GM12878 (cell line): ENCODE measurements at regions not wholly inside any gene's neighbourhood (a gene's known extent, or its start where the extent isn't known, plus 50 kb on each side); places are given as distances from the start of the nearest gene placed in this dataset.

Source experiments
- ATAC-seq: fragments of 200-7000 bp; cut with Tn5 transposase; 3 replicates; pipeline ENCODE4 v1.9.1; 2020; ENCODE audit warnings: mild to moderate bottlenecking, moderate library complexity
- BruUV-seq: library from RNA; stranded (reverse); fragments of 400-500 nt; replicated peaks from 2 replicates; lab custom pipeline; 2021; lab: Mats Ljungman, UMichigan
- CTCF ChIA-PET: fragments of 300-600 bp; sonication (Branson Sonifier 250); formaldehyde crosslinking; extraction: SDS; loops from one replicate; lab custom pipeline; 2021; ENCODE audit warnings: inconsistent platforms; lab: Yijun Ruan, JAX
- POLR2A ChIA-PET: fragments of 350-600 bp; formaldehyde crosslinking; extraction: SDS; loops from one replicate; lab custom pipeline; 2021; ENCODE audit warnings: inconsistent platforms; lab: Charles Lee
- RAD21 ChIA-PET: fragments of 300-600 bp; sonication (Branson Sonifier 250); formaldehyde crosslinking; loops from one replicate; lab custom pipeline; 2023; ENCODE audit warnings: antibody characterized with exemption; ENCODE audit not compliant: unreplicated experiment; lab: Charles Lee
- SMC1A ChIA-PET: fragments of 300-600 bp; sonication (Branson Sonifier 250); formaldehyde crosslinking; loops from one replicate; lab custom pipeline; 2023; ENCODE audit not compliant: unreplicated experiment, uncharacterized antibody; lab: Charles Lee
- DNase-seq: peaks from one replicate; pipeline ENCODE4 v3.0.0-alpha.2; 2011; ENCODE audit warnings: low read depth, low spot score
- FAIRE-seq: peaks from 3 replicates; lab custom pipeline; 2011; peaks lifted over from hg19 to GRCh38; lab: Jason Lieb, UNC
- H2AFZ ChIP-seq: 2 replicates; pipeline ENCODE4 v1.6.0; 2011; ENCODE audit warnings: low read depth, low read length, control low read depth; ENCODE audit not compliant: control insufficient read depth
- H3K27ac ChIP-seq: 2 replicates; pipeline ENCODE4 v1.5.1; 2011; ENCODE audit warnings: control low read depth; ENCODE audit not compliant: control insufficient read depth, insufficient read depth
- H3K27me3 ChIP-seq, 2 experiments: replicated peaks in 1 of 2; 2 replicates each; pipeline versions ENCODE4 v1.6.0 to v1.6.1; 2011; ENCODE audit warnings: low read length in 1 of 2; ENCODE audit not compliant: control insufficient read depth in 2 of 2, insufficient read depth in 2 of 2
- H3K36me3 ChIP-seq, 2 experiments: 2 replicates each; pipeline ENCODE4 v1.5.1; 2011; ENCODE audit warnings: low read length in 1 of 2; ENCODE audit not compliant: control insufficient read depth in 2 of 2, insufficient read depth in 2 of 2
- H3K4me1 ChIP-seq: 2 replicates; pipeline ENCODE4 v1.6.1; 2011; ENCODE audit warnings: mild to moderate bottlenecking, low read length, moderate library complexity, mixed read lengths; ENCODE audit not compliant: control insufficient read depth, insufficient read depth
- H3K4me2 ChIP-seq: 2 replicates; pipeline ENCODE4 v1.6.0; 2011; ENCODE audit warnings: control low read depth; ENCODE audit not compliant: control insufficient read depth, insufficient read depth
- H3K4me3 ChIP-seq: fragments of 200-600 bp; sonication (generic); 2 replicates; pipeline ENCODE4 v1.5.1; 2016
- H3K79me2 ChIP-seq: 2 replicates; pipeline ENCODE4 v1.6.0; 2011; ENCODE audit warnings: low read length; ENCODE audit not compliant: control insufficient read depth, insufficient read depth
- H3K9ac ChIP-seq: 2 replicates; pipeline ENCODE4 v1.8.0; 2011; ENCODE audit warnings: low read length, control low read depth, mixed read lengths; ENCODE audit not compliant: control insufficient read depth, insufficient read depth
- H3K9me3 ChIP-seq: replicated peaks from 3 replicates; pipeline ENCODE4 v1.5.1; 2011; ENCODE audit warnings: mild to moderate bottlenecking, low read length; ENCODE audit not compliant: control insufficient read depth, insufficient read depth
- H4K20me1 ChIP-seq: 2 replicates; pipeline ENCODE4 v1.6.0; 2011; ENCODE audit not compliant: control insufficient read depth, insufficient read depth
- BCL3 ChIP-seq: IDR thresholded peaks from 2 replicates; pipeline ENCODE4 v1.6.1; 2011; ENCODE audit warnings: borderline replicate concordance, low read depth, mild to moderate bottlenecking, moderate library complexity, low read length; ENCODE audit not compliant: insufficient read depth, poor library complexity, severe bottlenecking
- E2F8 ChIP-seq: fragments of 450-650 bp; IDR thresholded peaks from 2 replicates; pipeline ENCODE4 v1.6.1; 2018; ENCODE audit warnings: mild to moderate bottlenecking, low read depth, moderate library complexity; ENCODE audit not compliant: partially characterized antibody
- E4F1 ChIP-seq: fragments of 450-650 bp; IDR thresholded peaks from 2 replicates; pipeline ENCODE4 v1.6.1; 2018; ENCODE audit warnings: borderline replicate concordance, mild to moderate bottlenecking; ENCODE audit not compliant: partially characterized antibody
- EGR1 ChIP-seq, 2 experiments: IDR thresholded peaks; 1 replicate in 1 of 2; 2 replicates in 1 of 2; pipeline ENCODE4 v1.6.1; 2011 to 2012; ENCODE audit warnings: low read depth in 2 of 2, low read length in 2 of 2, borderline replicate concordance in 1 of 2, mild to moderate bottlenecking in 1 of 2, moderate library complexity in 1 of 2
- IKZF2 ChIP-seq, 2 experiments: fragments of 450-650 bp; IDR thresholded peaks; 2 replicates each; pipeline ENCODE4 v1.6.1; 2017; ENCODE audit warnings: mild to moderate bottlenecking in 2 of 2, moderate library complexity in 2 of 2
- PAX5 ChIP-seq: IDR thresholded peaks from 2 replicates; pipeline ENCODE4 v1.6.1; 2011; ENCODE audit warnings: low read depth, low read length, borderline replicate concordance
- RBBP5 ChIP-seq: fragments of 200-600 bp; sonication (generic); conservative IDR thresholded peaks from 2 replicates; pipeline ENCODE4 v1.6.1; 2016
- SPI1 ChIP-seq: IDR thresholded peaks from 2 replicates; pipeline ENCODE4 v1.6.1; 2011; ENCODE audit warnings: low read depth, mild to moderate bottlenecking, low read length, moderate library complexity, borderline replicate concordance; ENCODE audit not compliant: insufficient read depth
- SREBF2 ChIP-seq: IDR thresholded peaks from 2 replicates; pipeline ENCODE4 v1.6.1; 2012; ENCODE audit warnings: mild to moderate bottlenecking, low read length
- SUZ12 ChIP-seq: fragments of 200-600 bp; sonication (generic); IDR thresholded peaks from one replicate; pipeline ENCODE4 v1.6.1; 2018; ENCODE audit warnings: antibody characterized with exemption, mild to moderate bottlenecking; ENCODE audit not compliant: unreplicated experiment
- YBX1 ChIP-seq: fragments of 450-650 bp; IDR thresholded peaks from 2 replicates; pipeline ENCODE4 v1.6.1; 2016; ENCODE audit warnings: antibody characterized with exemption
- ZNF217 ChIP-seq: fragments of 450-650 bp; IDR thresholded peaks from 2 replicates; pipeline ENCODE4 v1.6.1; 2017; ENCODE audit warnings: antibody characterized with exemption, mild to moderate bottlenecking
- ZNF24 ChIP-seq: fragments of 450-650 bp; IDR thresholded peaks from 2 replicates; pipeline ENCODE4 v1.6.1; 2017; ENCODE audit warnings: antibody characterized with exemption, mild to moderate bottlenecking
- WGBS: methylation state at CpG from one replicate; pipeline ENCODE4 v1.1.6; 2016; ENCODE audit warnings: low lambda C conversion rate; ENCODE audit not compliant: insufficient replicate concordance, insufficient coverage; ENCODE audit errors: missing lambda C conversion rate; 5-methylcytosine and 5-hydroxymethylcytosine counted together
- in situ Hi-C: fragments of 300-500 bp; cut with MboI; formaldehyde crosslinking; loops from 9 replicates; pipeline ENCODE4 v1.14.3; 2018; ENCODE audit warnings: mixed read lengths
- intact Hi-C: fragments of 100-400 bp; cut with micrococcal nuclease; formaldehyde crosslinking; loops from one replicate; pipeline ENCODE4 v1.14.2; 2022; ENCODE audit not compliant: unreplicated experiment

GRCh38 chr12:93149229-93149628 lies 220.1 kb upstream of the EEA1 start (continued):
- no peak for TF ChIP-seq ZNF24
- TF ChIP-seq SREBF2: no peak

GRCh38 chr12:93151079-93151762 lies 222.1 kb upstream of the EEA1 start:
- RAD21 ChIA-PET: interaction anchor here (1.4 kb wide), 1 partner anchor 13 kb away, joined by 4 read pairs; no protein-coding TSS in a partner anchor
- Histone ChIP-seq H3K36me3 (no peaks in the 10 kb centered on the region), H4K20me1 (no peaks in the 10 kb centered on the region), H3K9me3 (no peaks in the 10 kb centered on the region; the same call in 2 of the 3 replicates), H2AFZ (no peak overlapping the region; the same call in 1 of the 2 replicates), H3K4me2 (no peak overlapping the region), H3K4me3 (no peak overlapping the region), H3K4me1 (no peaks in the 10 kb centered on the region), H3K27ac (no peak overlapping the region), H3K27me3 (no peaks in the 10 kb centered on the region), H3K79me2 (no peaks in the 10 kb centered on the region), H3K9ac (no peak overlapping the region)
- SMC1A ChIA-PET: interaction anchor here (1.0 to 6.6 kb wide), 3 partner anchors 11 to 137 kb away, joined by 3 to 50 read pairs (median 4); no protein-coding TSS in a partner anchor
- CTCF ChIA-PET: interaction anchor here (0.6 kb wide), 1 partner anchor 12 kb away, joined by 3 read pairs; no protein-coding TSS in a partner anchor
- no peak for FAIRE-seq
- BruUV-seq: no TSS peak
- POLR2A ChIA-PET: interaction anchor here (1.0 kb wide), 1 partner anchor 13 kb away, joined by 4 read pairs; no protein-coding TSS in a partner anchor
- DNase-seq: no peak
- intact Hi-C loops: no loop called here
- no peak for ATAC-seq
- WGBS: over 99% methylated on average over 5 of the region's 5 CpGs
- in situ Hi-C loops: no loop called here
- no peak for TF ChIP-seq RBBP5
- TF ChIP-seq ZNF217: no peak
- no peak for TF ChIP-seq SUZ12
- TF ChIP-seq YBX1: no peak
- no peak for TF ChIP-seq IKZF2 (IDR thresholded peaks at IDR 0.05)
- TF ChIP-seq PAX5: no peak
- TF ChIP-seq E4F1: no peak
- no peak for TF ChIP-seq BCL3
- no peak for TF ChIP-seq SPI1
- no peak for TF ChIP-seq EGR1 (IDR thresholded peaks at IDR 0.05; ENCODE audit: borderline replicate concordance in 1 of 2, low read depth in 2 of 2, low read length in 2 of 2)
- no peak for TF ChIP-seq E2F8
